ENCODE measurements at regions not wholly inside any gene's neighbourhood (a gene's known extent, or its start where the extent isn't known, plus 50 kb on each side); places are given as distances from the start of the nearest gene placed in this dataset.

DNA sequence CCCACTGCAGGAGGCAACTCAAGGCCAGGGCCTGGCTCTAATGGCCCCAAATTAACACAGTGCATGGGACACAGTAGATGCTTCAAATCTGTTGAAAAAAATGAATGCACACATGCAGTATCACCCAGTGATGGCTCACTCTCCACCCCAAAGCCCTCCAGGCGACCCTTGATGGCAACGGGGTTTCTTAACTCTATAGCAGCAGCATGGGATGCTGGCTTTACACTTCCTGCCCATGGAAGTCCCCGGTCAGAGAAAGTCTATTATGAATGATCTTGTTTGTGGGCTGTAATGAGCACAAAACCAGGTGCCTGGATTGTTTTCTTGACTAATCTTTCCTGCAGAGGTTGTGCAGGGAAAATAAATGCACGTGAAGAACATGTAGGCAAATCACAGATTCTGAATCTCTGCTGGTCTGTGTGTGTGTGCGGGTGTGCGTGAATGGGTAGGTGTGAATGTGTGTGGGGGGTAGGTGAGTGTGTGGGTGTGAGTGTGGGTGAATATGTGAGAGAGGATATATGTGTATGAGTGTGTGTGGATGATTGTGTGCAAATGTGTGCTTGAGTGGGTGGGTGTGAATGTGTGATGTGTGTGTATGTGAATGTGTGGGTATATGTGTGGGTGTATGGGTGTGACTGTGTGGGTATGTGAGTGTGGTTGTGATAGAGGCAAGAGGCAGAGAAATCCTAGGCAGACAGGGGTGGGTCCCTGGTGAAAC is 60.1 kb upstream of the MLN start:
- DNase-seq (ENCODE audit: low spot score): no peak

GRCh38 chr6:33863084-33863483 is 59.3 kb upstream of the MLN start:
- no peak for DNase-seq (ENCODE audit: low spot score)

DNA sequence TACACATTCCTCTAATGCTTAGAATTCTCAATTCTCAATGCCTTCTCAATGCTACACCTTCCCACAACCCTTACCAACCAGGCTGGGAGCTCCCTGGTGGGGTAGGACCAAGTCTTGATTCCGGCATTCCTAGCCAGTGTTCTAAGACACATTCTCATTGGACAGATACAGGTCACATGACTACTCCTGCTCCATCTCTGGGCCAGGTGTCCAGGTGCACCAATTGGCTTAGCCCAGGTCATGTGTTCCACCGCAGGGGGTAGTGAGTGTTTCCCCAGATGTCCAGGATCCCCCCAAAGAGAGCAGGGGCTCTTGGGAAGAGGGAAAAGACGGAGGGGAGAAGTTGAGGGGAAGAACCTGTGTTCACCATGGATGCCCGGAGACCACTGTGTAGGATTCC is 58.7 kb upstream of the MLN start:
- DNase-seq (ENCODE audit: low spot score): no peak

- DNase-seq (ENCODE audit: low spot score): no peak
Measured at GRCh38 chr6:33861722-33862121, 57.9 kb upstream of the MLN start.

GRCh38 chr6:33860706-33861474 is 57.1 kb upstream of the MLN start:
- no peak for DNase-seq (ENCODE audit: low spot score)

- no peak for DNase-seq (ENCODE audit: low spot score)
Measured at GRCh38 chr6:33860006-33860405, 56.2 kb upstream of the MLN start.

DNA sequence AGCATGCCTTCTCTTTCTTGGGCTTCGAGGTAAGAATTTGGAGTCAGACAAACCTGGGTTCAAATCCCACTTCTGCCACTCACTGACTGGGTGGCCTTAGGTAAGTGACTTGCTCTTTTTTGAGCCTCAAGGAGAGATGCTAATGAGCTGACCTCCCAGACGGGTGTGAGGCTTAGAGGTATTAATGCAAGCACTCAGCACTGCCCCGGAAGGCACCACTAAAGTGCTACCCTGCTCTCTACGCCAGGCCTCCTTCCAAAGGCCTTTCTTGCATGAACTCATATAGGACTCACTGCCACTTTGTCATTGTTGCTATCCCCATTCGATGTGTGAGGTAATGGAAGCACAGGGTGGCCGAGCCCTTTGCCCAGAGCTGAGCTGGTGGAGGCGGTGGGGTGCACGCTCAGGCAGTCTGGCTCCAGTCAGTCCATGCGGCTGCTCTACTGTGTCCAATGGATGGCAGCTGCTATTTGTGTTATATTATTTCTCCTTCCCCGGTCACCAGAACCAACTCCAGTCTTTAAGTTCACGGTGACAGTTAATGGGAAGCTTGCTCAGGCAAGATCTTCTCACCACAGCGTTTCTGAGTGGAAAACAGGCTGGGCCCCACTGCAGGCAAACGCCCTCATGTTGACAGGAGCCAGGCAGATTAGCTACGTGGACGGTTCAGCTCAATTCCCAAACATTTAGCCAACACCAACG is 55.2 kb upstream of the MLN start:
- no peak for DNase-seq (ENCODE audit: low spot score)

- DNase-seq (ENCODE audit: low spot score): no peak
Measured at GRCh38 chr6:33857932-33858475, 54.2 kb upstream of the MLN start.

DNA sequence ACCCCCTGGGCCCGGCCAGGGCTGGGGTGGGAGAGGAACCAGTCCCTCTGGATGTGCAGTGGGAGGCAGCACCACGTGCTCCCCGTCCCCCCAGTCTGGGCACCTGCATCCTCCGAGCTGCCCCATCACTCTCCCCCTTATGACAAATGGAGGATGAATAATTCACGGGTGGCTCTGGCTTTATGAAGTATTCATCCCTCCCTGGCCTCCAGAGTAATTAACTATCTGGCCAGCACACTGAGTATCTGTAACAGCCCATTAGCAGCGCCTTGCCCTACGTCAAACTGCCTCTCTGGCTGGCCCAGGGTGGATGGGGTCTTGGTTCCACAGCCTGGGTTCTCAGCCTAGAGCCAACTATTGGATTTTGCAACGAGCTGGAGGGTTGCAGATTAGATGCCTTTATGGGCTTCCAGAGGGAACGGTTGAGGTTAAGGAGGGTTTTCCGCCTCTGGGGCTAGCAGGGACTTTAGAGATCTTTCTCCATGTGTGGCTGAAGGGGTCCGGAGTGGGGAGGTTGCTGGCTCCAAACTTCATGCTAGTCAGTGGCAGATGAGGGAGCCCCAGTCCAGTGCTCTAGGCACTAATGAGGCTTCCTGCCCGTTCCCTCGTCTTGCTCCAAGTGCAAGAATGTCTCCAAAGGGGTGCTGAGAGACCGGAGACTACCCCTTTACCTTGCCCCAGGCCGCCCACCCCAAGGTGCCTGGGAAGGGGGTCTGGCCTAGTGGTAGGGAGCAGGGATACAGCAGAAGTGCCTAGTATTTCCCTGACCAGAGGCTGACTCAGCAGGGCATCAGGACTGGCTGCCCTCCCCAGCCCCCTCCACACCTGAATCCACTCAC is 53.5 kb upstream of the MLN start:
- DNase-seq (ENCODE audit: low spot score): no peak

- no peak for DNase-seq (ENCODE audit: low spot score)
Measured at GRCh38 chr6:33856655-33857054, 52.9 kb upstream of the MLN start.

DNA sequence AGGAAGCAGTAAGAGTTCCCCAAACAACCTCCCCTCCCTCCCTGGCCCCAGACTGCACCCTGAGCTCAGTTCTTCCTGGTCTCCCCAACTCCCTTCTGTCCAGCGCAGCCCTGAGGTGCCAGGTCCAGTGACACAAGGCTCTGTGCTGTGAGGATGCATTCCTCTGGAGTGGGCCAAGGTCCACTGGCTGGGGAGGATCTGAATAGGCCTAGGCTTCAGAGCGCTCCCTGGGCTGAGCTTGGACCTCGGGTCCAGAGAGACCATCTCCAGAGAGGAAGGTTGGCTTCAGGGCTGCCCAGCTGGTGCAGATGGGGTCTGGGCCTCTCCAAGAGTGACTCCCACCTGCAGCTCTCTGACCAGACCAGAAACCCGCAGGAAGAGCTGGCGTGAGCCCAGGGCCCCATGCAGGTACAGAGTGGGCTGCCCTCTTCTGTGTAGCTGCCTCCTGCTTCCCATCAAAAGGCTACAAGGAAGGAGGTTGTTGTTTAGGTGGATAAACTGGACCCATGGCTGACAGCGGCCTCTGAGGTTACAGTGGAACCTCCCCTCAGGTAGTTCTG is 52.3 kb upstream of the MLN start:
- DNase-seq (ENCODE audit: low spot score): no peak

DNA sequence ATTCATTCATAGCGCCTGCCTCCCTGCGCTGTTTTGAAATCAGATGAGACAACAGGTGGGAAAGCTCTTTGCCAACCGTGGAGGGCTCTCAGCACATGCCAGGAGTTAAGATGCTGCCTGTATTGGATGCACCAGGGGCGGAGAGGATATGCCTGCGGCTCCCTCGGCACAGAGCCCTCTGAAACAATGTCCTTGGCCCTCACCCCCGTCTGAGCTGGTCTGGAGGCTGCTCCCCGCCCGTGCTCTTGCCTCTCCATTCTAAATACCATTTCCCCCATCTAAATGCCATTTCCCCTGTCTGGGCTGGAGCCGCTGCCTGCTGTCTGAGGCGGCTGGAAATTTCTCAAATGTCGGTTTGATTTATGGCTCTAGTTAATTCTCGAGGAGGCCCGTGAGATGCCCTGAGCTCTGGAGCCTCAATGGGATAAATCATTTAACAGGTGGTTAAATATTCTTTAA is 50.8 kb upstream of the MLN start:
- DNase-seq (ENCODE audit: low spot score): no peak

- no peak for DNase-seq (ENCODE audit: low spot score)
Measured at GRCh38 chr6:33853736-33854135, 49.9 kb upstream of the MLN start.

Data from Ammon's horn (tissue), 1 donor.